Ramos (cell line): ENCODE measurements at regions not wholly inside any gene's neighbourhood (a gene's known extent, or its start where the extent isn't known, plus 50 kb on each side); places are given as distances from the start of the nearest gene placed in this dataset.

ENCODE experiments used
- in situ Hi-C: fragments of 300-500 bp; cut with MboI; formaldehyde crosslinking; loops from one replicate; pipeline ENCODE4 v1.14.3; 2022; ENCODE audit warnings: low sequenced_read_pairs; ENCODE audit not compliant: unreplicated experiment

GRCh38 chr11:12058425-12059115 lies 50.1 kb upstream of the DKK3 start:
- in situ Hi-C loops, result loop anchor here (25.0 kb wide), 1 partner anchor 179 kb away; no protein-coding TSS in a partner anchor

- in situ Hi-C loops, result loop anchor here (25.0 kb wide), 1 partner anchor 178 kb away; no protein-coding TSS in a partner anchor
Measured at GRCh38 chr11:12059144-12059543, 50.7 kb upstream of the DKK3 start.

- in situ Hi-C loops, result loop anchor here (25.0 kb wide), 1 partner anchor 177 kb away; no protein-coding TSS in a partner anchor
Measured at GRCh38 chr11:12060385-12060985, 49.9 kb upstream of the MICAL2 start.
